RWPE2 (cell line): ENCODE measurements at regions not wholly inside any gene's neighbourhood (a gene's known extent, or its start where the extent isn't known, plus 50 kb on each side); places are given as distances from the start of the nearest gene placed in this dataset.

Source experiments
- ATAC-seq: fragments of 200-7000 bp; cut with Tn5 transposase; 3 replicates; pipeline ENCODE4 v1.9.1; 2021; ENCODE audit warnings: low read depth
- DNase-seq: peaks from one replicate; pipeline ENCODE4 v3.0.0-alpha.2; 2020; ENCODE audit warnings: low spot score
- H3K27ac ChIP-seq: fragments of 450-650 bp; 2 replicates; pipeline ENCODE4 v1.5.1; 2017; ENCODE audit warnings: mild to moderate bottlenecking; ENCODE audit not compliant: poor library complexity, severe bottlenecking
- H3K27me3 ChIP-seq: fragments of 250-450 bp; sonication (Bioruptor Pico); 2 replicates; pipeline ENCODE4 v1.5.1; 2021; ENCODE audit warnings: mild to moderate bottlenecking, moderate library complexity; ENCODE audit not compliant: insufficient read depth, poor library complexity, severe bottlenecking
- H3K36me3 ChIP-seq: fragments of 250-450 bp; sonication (Bioruptor Pico); 2 replicates; pipeline ENCODE4 v1.5.1; 2020; ENCODE audit warnings: low read depth, mild to moderate bottlenecking, moderate library complexity
- H3K4me1 ChIP-seq: fragments of 250-450 bp; sonication (Bioruptor Pico); 2 replicates; pipeline ENCODE4 v1.5.1; 2021; ENCODE audit warnings: mild to moderate bottlenecking, moderate library complexity; ENCODE audit not compliant: insufficient read depth, poor library complexity, severe bottlenecking
- H3K4me3 ChIP-seq: fragments of 250-450 bp; sonication (Bioruptor Pico); 2 replicates; pipeline ENCODE4 v1.5.1; 2021; ENCODE audit warnings: mild to moderate bottlenecking, moderate library complexity; ENCODE audit not compliant: severe bottlenecking
- H3K9me3 ChIP-seq: fragments of 250-450 bp; sonication (Bioruptor Pico); 2 replicates; pipeline ENCODE4 v1.5.1; 2021; ENCODE audit warnings: mild to moderate bottlenecking, moderate library complexity; ENCODE audit not compliant: severe bottlenecking
- TF ChIP-seq, protein P1 (sequence below): fragments of 450-650 bp; IDR thresholded peaks from one replicate; pipeline ENCODE4 v1.5.1; 2017; ENCODE audit warnings: mild to moderate bottlenecking, moderate library complexity; ENCODE audit not compliant: poor library complexity, severe bottlenecking

DNA sequence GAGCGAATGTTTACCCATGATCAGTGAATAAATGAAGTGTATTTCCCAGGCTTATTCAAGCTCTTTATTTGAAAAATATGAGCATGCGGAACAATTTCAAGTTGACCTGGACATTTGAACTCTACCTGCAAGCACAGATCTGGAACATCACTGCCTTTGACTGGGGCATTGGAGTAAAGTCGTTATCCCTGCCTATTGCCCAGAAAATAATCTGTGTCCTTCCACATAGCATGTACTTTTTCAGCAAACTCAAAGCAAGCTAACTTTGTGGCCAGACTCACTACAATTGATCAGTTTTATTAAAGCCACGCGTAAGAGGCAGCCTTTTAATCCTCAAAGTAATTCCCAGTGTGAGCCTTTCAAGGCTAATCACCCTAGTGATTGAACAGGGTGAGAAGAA lies 73.4 kb upstream of the PAK5 start:
- TF ChIP-seq, protein P1, sequence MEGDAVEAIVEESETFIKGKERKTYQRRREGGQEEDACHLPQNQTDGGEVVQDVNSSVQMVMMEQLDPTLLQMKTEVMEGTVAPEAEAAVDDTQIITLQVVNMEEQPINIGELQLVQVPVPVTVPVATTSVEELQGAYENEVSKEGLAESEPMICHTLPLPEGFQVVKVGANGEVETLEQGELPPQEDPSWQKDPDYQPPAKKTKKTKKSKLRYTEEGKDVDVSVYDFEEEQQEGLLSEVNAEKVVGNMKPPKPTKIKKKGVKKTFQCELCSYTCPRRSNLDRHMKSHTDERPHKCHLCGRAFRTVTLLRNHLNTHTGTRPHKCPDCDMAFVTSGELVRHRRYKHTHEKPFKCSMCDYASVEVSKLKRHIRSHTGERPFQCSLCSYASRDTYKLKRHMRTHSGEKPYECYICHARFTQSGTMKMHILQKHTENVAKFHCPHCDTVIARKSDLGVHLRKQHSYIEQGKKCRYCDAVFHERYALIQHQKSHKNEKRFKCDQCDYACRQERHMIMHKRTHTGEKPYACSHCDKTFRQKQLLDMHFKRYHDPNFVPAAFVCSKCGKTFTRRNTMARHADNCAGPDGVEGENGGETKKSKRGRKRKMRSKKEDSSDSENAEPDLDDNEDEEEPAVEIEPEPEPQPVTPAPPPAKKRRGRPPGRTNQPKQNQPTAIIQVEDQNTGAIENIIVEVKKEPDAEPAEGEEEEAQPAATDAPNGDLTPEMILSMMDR, result no peak
- Histone ChIP-seq H3K4me1 (no peaks in the 10 kb centered on the region), H3K9me3 (no peaks in the 10 kb centered on the region), H3K4me3 (no peak overlapping the region), H3K36me3 (no peaks in the 10 kb centered on the region), H3K27me3 (no peaks in the 10 kb centered on the region), H3K27ac (no peak overlapping the region)
- no peak for DNase-seq
- no peak for ATAC-seq

DNA sequence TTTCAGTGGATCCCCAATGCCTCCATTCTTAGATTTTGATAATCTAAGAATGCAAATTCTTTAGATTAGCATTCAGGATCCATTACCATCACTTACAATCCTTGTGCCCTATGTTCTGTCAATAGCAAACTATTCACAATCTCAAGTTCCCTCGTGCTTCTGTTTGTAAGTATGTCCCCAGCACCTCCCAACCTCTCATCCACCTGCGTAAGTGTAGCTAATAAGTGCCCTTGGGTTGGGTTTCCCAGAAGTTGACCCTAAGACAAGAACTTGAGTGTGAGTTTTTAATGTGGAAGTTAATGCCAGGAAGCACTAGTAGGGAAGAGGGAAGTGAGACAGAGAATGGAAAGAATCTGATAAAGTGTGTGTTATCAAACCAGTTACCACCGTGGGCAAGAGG lies 72.6 kb upstream of the PAK5 start:
- no peak overlapping the region for H3K27ac ChIP-seq
- no peaks in the 10 kb centered on the region for H3K9me3 ChIP-seq
- ATAC-seq (no peak), DNase-seq (no peak)
- H3K36me3 ChIP-seq, result no peaks in the 10 kb centered on the region
- no peaks in the 10 kb centered on the region for H3K27me3 ChIP-seq
- no peaks in the 10 kb centered on the region for H3K4me1 ChIP-seq
- TF ChIP-seq, protein P1, result no peak
- H3K4me3 ChIP-seq, result no peak overlapping the region

DNA sequence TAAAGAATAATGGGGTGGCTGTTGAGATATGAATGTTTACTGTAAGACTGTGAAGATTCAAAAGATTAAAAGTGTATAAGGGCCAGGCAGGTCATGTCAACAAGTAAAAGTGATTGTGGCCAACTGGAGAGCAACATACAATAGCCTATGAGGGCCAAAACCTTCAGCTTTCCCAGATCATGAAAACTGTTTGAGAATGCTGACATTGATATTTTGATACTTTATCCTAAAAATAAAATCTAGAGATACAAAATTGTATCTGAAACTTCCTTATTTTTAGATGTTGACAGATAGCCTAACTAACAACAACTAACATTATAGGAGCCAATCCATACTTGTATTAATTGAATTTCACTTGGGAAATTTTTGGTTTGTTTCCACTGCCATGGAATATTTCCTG lies 70.3 kb upstream of the PAK5 start:
- H3K9me3 ChIP-seq, result no peaks in the 10 kb centered on the region
- H3K36me3 ChIP-seq, result no peaks in the 10 kb centered on the region
- H3K4me3 ChIP-seq, result no peak overlapping the region
- DNase-seq, result no peak
- H3K27ac ChIP-seq, result no peak overlapping the region
- TF ChIP-seq, protein P1, result no peak
- no peaks in the 10 kb centered on the region for H3K27me3 ChIP-seq
- no peaks in the 10 kb centered on the region for H3K4me1 ChIP-seq
- ATAC-seq, result no peak

DNA sequence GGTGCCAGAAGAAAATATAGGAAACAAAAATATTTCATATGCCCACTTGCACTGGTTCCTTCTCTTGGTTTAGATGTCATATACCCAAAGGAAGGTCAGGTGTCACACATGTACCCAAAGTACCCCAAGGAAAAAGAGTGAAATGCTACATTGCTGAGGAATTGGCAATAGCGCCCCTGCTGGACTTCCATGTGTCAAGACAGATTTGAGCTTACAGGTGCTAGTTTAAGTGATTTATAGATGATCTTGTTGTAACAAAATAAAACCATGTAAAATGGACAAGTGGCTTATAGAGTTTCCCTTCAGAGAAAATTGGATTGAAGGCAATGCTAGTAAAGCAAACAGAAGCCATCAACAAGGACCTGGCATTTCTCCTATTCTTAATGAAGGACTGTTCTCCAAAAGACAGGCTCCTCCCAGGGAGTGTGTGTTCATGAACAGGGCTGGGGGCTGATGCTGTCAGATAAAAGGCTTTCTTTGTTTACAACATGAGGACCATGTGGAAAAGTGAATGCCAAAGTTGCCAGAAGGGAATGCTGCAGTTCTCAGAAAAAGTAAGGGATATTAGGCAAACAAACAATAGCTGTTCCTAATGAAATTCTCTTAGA lies 64.3 kb upstream of the PAK5 start:
- TF ChIP-seq, protein P1, result peak; percentile 62
- peaks cover 2% of the 10 kb centered on the region for H3K27me3 ChIP-seq
- no peaks in the 10 kb centered on the region for H3K9me3 ChIP-seq
- H3K4me3 ChIP-seq, result no peak overlapping the region
- H3K36me3 ChIP-seq, result no peaks in the 10 kb centered on the region
- no peak for ATAC-seq
- H3K4me1 ChIP-seq, result no peaks in the 10 kb centered on the region
- no peak overlapping the region for H3K27ac ChIP-seq
- DNase-seq, result no peak

DNA sequence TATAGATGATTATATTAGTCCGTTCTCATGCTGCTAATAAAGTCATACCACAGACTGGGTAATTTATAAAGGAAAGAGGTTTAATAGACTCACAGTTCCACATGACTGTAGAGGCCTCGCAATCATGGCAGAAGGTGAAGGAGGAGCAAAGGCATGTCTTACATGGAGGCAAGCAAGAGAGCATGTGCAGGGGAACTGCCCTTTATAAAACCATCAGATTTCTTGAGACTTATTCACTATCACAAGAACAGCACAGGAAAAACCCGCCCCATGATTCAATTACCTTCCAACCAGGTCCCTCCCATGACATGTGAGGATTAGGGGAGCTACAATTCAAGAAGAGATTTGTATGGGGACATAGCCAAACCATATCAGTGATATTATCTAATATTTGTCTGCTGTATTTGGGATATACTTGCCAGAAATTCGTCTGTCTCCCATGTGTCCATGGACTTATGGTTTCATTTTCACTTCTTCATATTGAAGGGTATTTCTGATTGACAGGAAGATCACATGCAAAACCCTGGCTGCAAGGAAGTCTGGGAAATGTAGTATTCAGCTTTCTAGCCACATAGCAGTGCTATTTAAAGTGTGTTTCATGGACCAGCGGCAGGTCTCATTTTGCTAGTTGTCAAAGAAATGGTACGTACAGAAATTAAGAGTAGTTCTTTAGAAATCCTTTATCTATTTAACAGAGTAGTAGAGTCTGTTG lies 50.5 kb upstream of the PAK5 start:
- Histone ChIP-seq H3K4me3 (peak overlapping the region; percentile 0), H3K9me3 (peaks cover 6% of the 10 kb centered on the region), H3K36me3 (no peaks in the 10 kb centered on the region), H3K27ac (no peak overlapping the region), H3K27me3 (no peaks in the 10 kb centered on the region), H3K4me1 (no peaks in the 10 kb centered on the region)
- DNase-seq (no peak), ATAC-seq (no peak)
- TF ChIP-seq, protein P1, result no peak
